H1 (cell line): ENCODE measurements at regions not wholly inside any gene's neighbourhood (a gene's known extent, or its start where the extent isn't known, plus 50 kb on each side); places are given as distances from the start of the nearest gene placed in this dataset.

Experiments used
- CBX8 ChIP-seq: fragments of 300-800, 300-1000 bp; sonication (generic); IDR thresholded peaks from 2 replicates; pipeline ENCODE4 v1.7.1; 2016; ENCODE audit warnings: low read depth, low read length, borderline replicate concordance
- CTCF ChIP-seq, 3 experiments: IDR thresholded peaks; 1 replicate in 2 of 3; 2 replicates in 1 of 3; pipeline versions ENCODE4 v1.5.1 to v1.6.1; 2011; ENCODE audit warnings: low read length in 3 of 3, mild to moderate bottlenecking in 3 of 3, inconsistent platforms in 2 of 3, low read depth in 1 of 3, moderate library complexity in 1 of 3; ENCODE audit not compliant: insufficient read depth in 1 of 3; ENCODE audit errors: control extremely low read depth in 1 of 3
- POLR2A ChIP-seq, 2 experiments: IDR thresholded peaks; 1 replicate in 1 of 2; 2 replicates in 1 of 2; pipeline ENCODE4 v1.6.1; 2011; ENCODE audit warnings: low read depth in 2 of 2, low read length in 2 of 2, mild to moderate bottlenecking in 2 of 2; ENCODE audit errors: control extremely low read depth in 1 of 2
- RAD21 ChIP-seq, 2 experiments: IDR thresholded peaks in 1 of 2; conservative IDR thresholded peaks in 1 of 2; 2 replicates each; pipeline ENCODE4 v1.6.1; 2011; ENCODE audit warnings: low read depth in 2 of 2, low read length in 2 of 2, improper control_type of control experiment in 1 of 2, inconsistent platforms in 1 of 2, mild to moderate bottlenecking in 1 of 2, moderate library complexity in 1 of 2
- SIN3A ChIP-seq, 2 experiments: IDR thresholded peaks in 1 of 2; conservative IDR thresholded peaks in 1 of 2; 2 replicates each; pipeline ENCODE4 v1.6.1; 2011 to 2012; ENCODE audit warnings: low read length in 2 of 2, improper control_type of control experiment in 1 of 2, low read depth in 1 of 2, mild to moderate bottlenecking in 1 of 2

GRCh38 chr22:48589901-48590300 is 1237.8 kb downstream of the BRD1 start:
- TF ChIP-seq CTCF (IDR thresholded peaks at IDR 0.05; ENCODE audit: control extremely low read depth in 1 of 3, insufficient read depth in 1 of 3, low read depth in 1 of 3, low read length in 3 of 3) = no peak
- TF ChIP-seq POLR2A (IDR thresholded peaks at IDR 0.05; ENCODE audit: control extremely low read depth in 1 of 2, low read depth in 2 of 2, low read length in 2 of 2) = no peak
- no peak for TF ChIP-seq CBX8
- no peak for TF ChIP-seq SIN3A (conservative IDR thresholded peaks at IDR 0.05 in 1 of 2, IDR thresholded peaks at IDR 0.05 in 1 of 2; ENCODE audit: low read depth in 1 of 2, low read length in 2 of 2)
- no peak for TF ChIP-seq RAD21 (IDR thresholded peaks at IDR 0.05 in 1 of 2, conservative IDR thresholded peaks at IDR 0.05 in 1 of 2; ENCODE audit: low read depth in 2 of 2, low read length in 2 of 2)
